ENCODE measurements at regions not wholly inside any gene's neighbourhood (a gene's known extent, or its start where the extent isn't known, plus 50 kb on each side); places are given as distances from the start of the nearest gene placed in this dataset.
"Not testable (repeated sequence)": the region's sequence is repeated elsewhere in the genome, so short reads cannot be mapped to it uniquely, and the experiment has no call there.

GRCh38 chr4:138437263-138437851 is 195.2 kb upstream of the SLC7A11 start:
- CTCF ChIA-PET = no interaction called here
- Histone ChIP-seq H3K9me2 (replicated peaks; ENCODE audit: low read length) (no peaks in the 10 kb centered on the region), H2AFZ (ENCODE audit: low read length) (no peak overlapping the region), H3K9ac (ENCODE audit: low read length) (no peak overlapping the region), H3K4me1 (ENCODE audit: insufficient read depth, low read length) (peaks cover 10% of the 10 kb centered on the region), H3K27ac (ENCODE audit: low read length) (no peak overlapping the region), H3K36me3 (ENCODE audit: low read depth, low read length) (no peaks in the 10 kb centered on the region), H3K27me3 (ENCODE audit: low read length) (no peaks in the 10 kb centered on the region), H4K20me1 (ENCODE audit: low read length) (no peaks in the 10 kb centered on the region), H3K4me2 (ENCODE audit: low read length) (no peak overlapping the region), H3K79me2 (ENCODE audit: low read length) (no peaks in the 10 kb centered on the region), H3K4me3 (ENCODE audit: low read length) (no peak overlapping the region), H3K9me3 (ENCODE audit: low read length) (no peaks in the 10 kb centered on the region), H3F3A (ENCODE audit: low read length, unreplicated experiment) (no peaks in the 10 kb centered on the region)
- no peak for ATAC-seq
- DNase-seq = no peak
- POLR2A ChIA-PET (ENCODE audit: unreplicated experiment) = no interaction called here
- intact Hi-C loops (cut with micrococcal nuclease) = no loop called here
- no TSS peak for BruUV-seq (replicated peaks)
- no peak for TF ChIP-seq CTCF (conservative IDR thresholded peaks at IDR 0.05; ENCODE audit: low read depth, low read length)
- TF ChIP-seq EZH2phosphoT487 (IDR thresholded peaks at IDR 0.05; ENCODE audit: borderline replicate concordance, low read length) = no peak
- TF ChIP-seq EZH2 (IDR thresholded peaks at IDR 0.05; ENCODE audit: low read length, unreplicated experiment) = no peak

DNA sequence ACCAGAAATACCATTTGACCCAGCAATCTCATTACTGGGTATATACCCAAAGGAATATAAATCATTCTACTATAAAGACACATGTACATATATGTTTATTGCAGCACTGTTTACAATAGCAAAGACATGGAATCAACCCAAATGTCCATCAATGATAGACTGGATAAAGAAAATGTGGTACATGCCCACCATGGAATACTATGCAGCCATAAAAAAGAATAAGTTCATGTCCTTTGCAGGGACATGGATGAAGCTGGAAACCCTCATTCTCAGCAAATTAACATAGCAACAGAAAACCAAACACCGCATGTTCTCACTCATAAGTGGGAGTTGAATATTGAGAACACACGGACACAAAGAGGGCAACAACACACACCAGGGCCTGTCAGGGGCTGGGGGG is 193.6 kb upstream of the SLC7A11 start:
- DNase-seq; H3K9me3 ChIP-seq (ENCODE audit: low read length); H3K9me2 ChIP-seq (replicated peaks; ENCODE audit: low read length); H4K20me1 ChIP-seq (ENCODE audit: low read length); H3K4me3 ChIP-seq (ENCODE audit: low read length); BruUV-seq (replicated peaks); H2AFZ ChIP-seq (ENCODE audit: low read length); H3F3A ChIP-seq (ENCODE audit: low read length, unreplicated experiment); H3K79me2 ChIP-seq (ENCODE audit: low read length); ATAC-seq; H3K4me2 ChIP-seq (ENCODE audit: low read length); POLR2A ChIA-PET (ENCODE audit: unreplicated experiment); H3K36me3 ChIP-seq (ENCODE audit: low read depth, low read length); H3K27me3 ChIP-seq (ENCODE audit: low read length); CTCF ChIA-PET; intact Hi-C loops (cut with micrococcal nuclease); H3K9ac ChIP-seq (ENCODE audit: low read length); H3K27ac ChIP-seq (ENCODE audit: low read length): not testable (repeated sequence)
- peaks cover 10% of the 10 kb centered on the region for H3K4me1 ChIP-seq (ENCODE audit: insufficient read depth, low read length)

DNA sequence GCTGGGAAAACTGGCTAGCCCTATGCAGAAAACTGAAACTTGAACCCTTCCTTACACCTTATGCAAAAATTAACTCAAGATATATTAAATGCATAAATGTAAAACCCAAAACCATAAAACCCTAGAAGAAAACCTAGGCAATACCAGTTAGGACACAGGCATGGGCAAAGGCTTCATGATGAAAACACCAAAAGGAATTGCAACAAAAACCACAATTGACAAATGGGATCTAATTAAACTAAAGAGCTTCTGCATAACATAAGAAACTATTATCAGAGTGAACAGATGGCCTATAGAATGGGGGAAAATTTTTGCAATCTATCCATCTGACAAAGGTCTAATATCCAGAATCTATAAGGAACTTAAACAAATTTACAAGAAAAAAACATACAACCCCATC is 192.9 kb upstream of the SLC7A11 start:
- H4K20me1 ChIP-seq (ENCODE audit: low read length); H3K79me2 ChIP-seq (ENCODE audit: low read length); H3F3A ChIP-seq (ENCODE audit: low read length, unreplicated experiment); H3K9me3 ChIP-seq (ENCODE audit: low read length); CTCF ChIA-PET; H3K4me3 ChIP-seq (ENCODE audit: low read length); H3K9me2 ChIP-seq (replicated peaks; ENCODE audit: low read length); H3K4me2 ChIP-seq (ENCODE audit: low read length); H2AFZ ChIP-seq (ENCODE audit: low read length); H3K27me3 ChIP-seq (ENCODE audit: low read length); ATAC-seq; H3K36me3 ChIP-seq (ENCODE audit: low read depth, low read length); POLR2A ChIA-PET (ENCODE audit: unreplicated experiment); H3K9ac ChIP-seq (ENCODE audit: low read length); BruUV-seq (replicated peaks); DNase-seq; intact Hi-C loops (cut with micrococcal nuclease); H3K27ac ChIP-seq (ENCODE audit: low read length): not testable (repeated sequence)
- H3K4me1 ChIP-seq (ENCODE audit: insufficient read depth, low read length) = peaks cover 10% of the 10 kb centered on the region

- ChIA-PET POLR2A (ENCODE audit: unreplicated experiment) (interaction anchor here (0.6 kb wide), 1 partner anchor 61 kb away, joined by 3 read pairs; no protein-coding TSS in a partner anchor), CTCF (no interaction called here)
- no peak for ATAC-seq
Observed at GRCh38 chr4:138428611-138429010, 186.5 kb upstream of the SLC7A11 start.

More at GRCh38 chr4:138428611-138429010, 186.5 kb upstream of the SLC7A11 start:
- Histone ChIP-seq H3K4me3 (ENCODE audit: low read length) (no peak overlapping the region), H2AFZ (ENCODE audit: low read length) (no peak overlapping the region), H3K36me3 (ENCODE audit: low read depth, low read length) (no peaks in the 10 kb centered on the region), H3K27me3 (ENCODE audit: low read length) (no peaks in the 10 kb centered on the region), H3K9ac (ENCODE audit: low read length) (no peak overlapping the region), H3K9me2 (replicated peaks; ENCODE audit: low read length) (no peaks in the 10 kb centered on the region), H4K20me1 (ENCODE audit: low read length) (no peaks in the 10 kb centered on the region), H3K9me3 (ENCODE audit: low read length) (no peaks in the 10 kb centered on the region), H3K27ac (ENCODE audit: low read length) (no peak overlapping the region), H3K79me2 (ENCODE audit: low read length) (no peaks in the 10 kb centered on the region), H3F3A (ENCODE audit: low read length, unreplicated experiment) (no peaks in the 10 kb centered on the region), H3K4me1 (ENCODE audit: insufficient read depth, low read length) (no peaks in the 10 kb centered on the region), H3K4me2 (ENCODE audit: low read length) (no peak overlapping the region)
- intact Hi-C loops (cut with micrococcal nuclease) = no loop called here
- no TSS peak for BruUV-seq (replicated peaks)
- DNase-seq = no peak
- TF ChIP-seq EZH2phosphoT487 (IDR thresholded peaks at IDR 0.05; ENCODE audit: borderline replicate concordance, low read length) = no peak

Measured in PC-3 (cell line).